Thyroid gland (tissue), 4 donors: ENCODE measurements at regions not wholly inside any gene's neighbourhood (a gene's known extent, or its start where the extent isn't known, plus 50 kb on each side); places are given as distances from the start of the nearest gene placed in this dataset.

Source experiments
- DNase-seq, 2 donors: peaks; one replicate each; pipeline ENCODE4 v3.0.0-alpha.2; 2019
- H3K27ac ChIP-seq, 3 donors: fragments of 200-600 bp; sonication (generic); 1 replicate in 2 of 3; 2 replicates in 1 of 3; pipeline ENCODE4 v1.5.1; 2016 to 2019; ENCODE audit warnings: mild to moderate bottlenecking in 1 of 3, moderate library complexity in 1 of 3
- H3K27me3 ChIP-seq: fragments of 200-600 bp; sonication (generic); one replicate; pipeline ENCODE4 v1.5.1; 2019
- H3K36me3 ChIP-seq, 2 donors: fragments of 200-600 bp; sonication (generic); one replicate each; pipeline ENCODE4 v1.5.1; 2016 to 2019
- H3K4me1 ChIP-seq, 2 donors: fragments of 200-600 bp; sonication (generic); one replicate each; pipeline ENCODE4 v1.5.1; 2017 to 2019
- H3K4me3 ChIP-seq, 3 donors: fragments of 200-600 bp; sonication (generic); replicated peaks in 1 of 3; 1 replicate in 2 of 3; 2 replicates in 1 of 3; pipeline ENCODE4 v1.5.1; 2016; ENCODE audit warnings: mild to moderate bottlenecking in 1 of 3
- H3K9me3 ChIP-seq: fragments of 200-600 bp; sonication (generic); one replicate; pipeline ENCODE4 v1.5.1; 2017
- CTCF ChIP-seq, 6 experiments: fragments of 200-600 bp in 3 of 6; fragments of 450-650 bp in 3 of 6; sonication (generic) in 3 of 6; IDR thresholded peaks; one replicate each; pipeline ENCODE4 v1.5.1; 2016 to 2019; ENCODE audit warnings: antibody characterized with exemption in 6 of 6, mild to moderate bottlenecking in 2 of 6, inconsistent platforms in 1 of 6, moderate library complexity in 1 of 6
- POLR2A ChIP-seq, 2 donors: fragments of 450-650 bp; IDR thresholded peaks; one replicate each; pipeline ENCODE4 v1.6.1; 2017; ENCODE audit warnings: antibody characterized with exemption in 2 of 2, mild to moderate bottlenecking in 2 of 2, moderate library complexity in 1 of 2
- WGBS, 2 donors: methylation state at CpG; one replicate each; pipeline ENCODE4 v1.1.5; 2017; 5-methylcytosine and 5-hydroxymethylcytosine counted together
- intact Hi-C: fragments of 100-400 bp; cut with DNase I; formaldehyde crosslinking; loops from one replicate; pipeline ENCODE4 v1.15.1; 2023

GRCh38 chr20:56788671-56789610, 159.8 kb downstream of the TFAP2C start:
- H3K27ac ChIP-seq: no peak overlapping the region
- H3K4me1 ChIP-seq: peaks cover 0 to 10% of the 10 kb centered on the region in 2 donors
- WGBS, 2 donors: 88 to 93% methylated on average over 6 of the region's 6 CpGs
- no peak overlapping the region for H3K4me3 ChIP-seq
- intact Hi-C loops: no loop called here
- TF ChIP-seq POLR2A (IDR thresholded peaks at IDR 0.05): no peak
- no peak for TF ChIP-seq CTCF (IDR thresholded peaks at IDR 0.05)
- no peak for DNase-seq
- H3K27me3 ChIP-seq: no peaks in the 10 kb centered on the region
- no peaks in the 10 kb centered on the region for H3K36me3 ChIP-seq
- H3K9me3 ChIP-seq: no peaks in the 10 kb centered on the region

GRCh38 chr20:56793916-56794315, 164.8 kb downstream of the TFAP2C start:
- TF ChIP-seq POLR2A (IDR thresholded peaks at IDR 0.05) (no peak), CTCF (IDR thresholded peaks at IDR 0.05) (no peak)
- no peaks in the 10 kb centered on the region for H3K27me3 ChIP-seq
- H3K4me1 ChIP-seq: no peaks in the 10 kb centered on the region
- no peaks in the 10 kb centered on the region for H3K36me3 ChIP-seq
- no peaks in the 10 kb centered on the region for H3K9me3 ChIP-seq
- no peak for DNase-seq
- WGBS, 2 donors: 90 to 96% methylated on average over 7 of the region's 7 CpGs
- intact Hi-C loops: no loop called here
- H3K4me3 ChIP-seq: no peak overlapping the region
- no peak overlapping the region for H3K27ac ChIP-seq

- no peak for TF ChIP-seq POLR2A (IDR thresholded peaks at IDR 0.05)
- no peak for TF ChIP-seq CTCF (IDR thresholded peaks at IDR 0.05)
- no peaks in the 10 kb centered on the region for H3K4me1 ChIP-seq
- no peak overlapping the region for H3K27ac ChIP-seq
- intact Hi-C loops: no loop called here
- whole genome bisulfite sequencing, 2 donors: 92 to 100% methylated on average over 2 of the region's 2 CpGs
- no peak for DNase-seq
- H3K9me3 ChIP-seq: no peaks in the 10 kb centered on the region
- no peak overlapping the region for H3K4me3 ChIP-seq
- no peaks in the 10 kb centered on the region for H3K27me3 ChIP-seq
- H3K36me3 ChIP-seq: no peaks in the 10 kb centered on the region
Observed at GRCh38 chr20:56795492-56795891, 166.4 kb downstream of the TFAP2C start.

GRCh38 chr20:56796345-56796744, 167.2 kb downstream of the TFAP2C start:
- DNase-seq: no peak
- Histone ChIP-seq H3K27me3 (no peaks in the 10 kb centered on the region), H3K4me3 (no peak overlapping the region), H3K4me1 (no peaks in the 10 kb centered on the region), H3K9me3 (no peaks in the 10 kb centered on the region), H3K27ac (no peak overlapping the region), H3K36me3 (no peaks in the 10 kb centered on the region)
- intact Hi-C loops: no loop called here
- WGBS, 2 donors: 73 to 84% methylated on average over 3 of the region's 3 CpGs
- TF ChIP-seq POLR2A (IDR thresholded peaks at IDR 0.05) (no peak), CTCF (IDR thresholded peaks at IDR 0.05) (no peak)

GRCh38 chr20:56797023-56797422, 167.9 kb downstream of the TFAP2C start:
- H3K27ac ChIP-seq: no peak overlapping the region
- H3K4me3 ChIP-seq: no peak overlapping the region
- no peaks in the 10 kb centered on the region for H3K27me3 ChIP-seq
- peaks cover 0 to 6% of the 10 kb centered on the region in 2 donors for H3K4me1 ChIP-seq
- no peak for DNase-seq
- H3K9me3 ChIP-seq: no peaks in the 10 kb centered on the region
- TF ChIP-seq POLR2A (IDR thresholded peaks at IDR 0.05) (no peak), CTCF (IDR thresholded peaks at IDR 0.05) (no peak)
- 65 to 74% methylated on average over 2 of the region's 2 CpGs for WGBS, 2 donors
- no peaks in the 10 kb centered on the region for H3K36me3 ChIP-seq
- intact Hi-C loops: no loop called here
